ENCODE measurements at regions not wholly inside any gene's neighbourhood (a gene's known extent, or its start where the extent isn't known, plus 50 kb on each side); places are given as distances from the start of the nearest gene placed in this dataset.

DNA sequence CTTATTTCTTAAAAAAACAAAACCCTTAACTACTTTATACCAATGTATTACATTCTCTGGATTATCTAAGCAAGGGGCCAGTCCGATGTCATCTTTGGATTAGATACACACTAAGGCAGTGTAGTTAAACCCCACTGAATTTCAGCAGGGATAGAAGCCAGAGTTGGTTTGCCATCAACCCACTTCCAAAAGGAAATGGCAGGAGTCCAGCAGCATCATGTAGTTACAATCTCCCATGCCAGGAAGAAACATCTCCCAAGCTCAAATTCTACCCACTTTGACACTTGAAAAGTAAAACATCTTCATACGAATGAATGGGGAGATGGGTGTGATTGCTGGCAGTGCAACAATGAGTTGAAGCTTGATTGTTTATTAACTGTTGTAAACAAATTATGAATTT, 203.5 kb upstream of the PLXNC1 start:
- no peaks in the 10 kb centered on the region for H3K27me3 Mint-ChIP-seq (ENCODE audit: insufficient read depth, unreplicated experiment)
- no peak overlapping the region for H3K27ac Mint-ChIP-seq (ENCODE audit: low read depth, unreplicated experiment)
- peaks cover 35% of the 10 kb centered on the region for H3K4me1 Mint-ChIP-seq (ENCODE audit: insufficient read depth, unreplicated experiment)
- no peaks in the 10 kb centered on the region for H3K36me3 Mint-ChIP-seq (ENCODE audit: insufficient read depth, unreplicated experiment)
- no TSS peak for BruUV-seq (replicated peaks)
- CTCF ChIA-PET: interaction anchor here (0.5 to 1.2 kb wide), 5 partner anchors 19 to 201 kb away, joined by 3 to 5 read pairs (median 3); no protein-coding TSS in a partner anchor
- DNase-seq (ENCODE audit: unreplicated experiment): no peak
- POLR2A ChIA-PET: no interaction called here
- intact Hi-C loops (cut with micrococcal nuclease): no loop called here
- TF ChIP-seq, protein P1, sequence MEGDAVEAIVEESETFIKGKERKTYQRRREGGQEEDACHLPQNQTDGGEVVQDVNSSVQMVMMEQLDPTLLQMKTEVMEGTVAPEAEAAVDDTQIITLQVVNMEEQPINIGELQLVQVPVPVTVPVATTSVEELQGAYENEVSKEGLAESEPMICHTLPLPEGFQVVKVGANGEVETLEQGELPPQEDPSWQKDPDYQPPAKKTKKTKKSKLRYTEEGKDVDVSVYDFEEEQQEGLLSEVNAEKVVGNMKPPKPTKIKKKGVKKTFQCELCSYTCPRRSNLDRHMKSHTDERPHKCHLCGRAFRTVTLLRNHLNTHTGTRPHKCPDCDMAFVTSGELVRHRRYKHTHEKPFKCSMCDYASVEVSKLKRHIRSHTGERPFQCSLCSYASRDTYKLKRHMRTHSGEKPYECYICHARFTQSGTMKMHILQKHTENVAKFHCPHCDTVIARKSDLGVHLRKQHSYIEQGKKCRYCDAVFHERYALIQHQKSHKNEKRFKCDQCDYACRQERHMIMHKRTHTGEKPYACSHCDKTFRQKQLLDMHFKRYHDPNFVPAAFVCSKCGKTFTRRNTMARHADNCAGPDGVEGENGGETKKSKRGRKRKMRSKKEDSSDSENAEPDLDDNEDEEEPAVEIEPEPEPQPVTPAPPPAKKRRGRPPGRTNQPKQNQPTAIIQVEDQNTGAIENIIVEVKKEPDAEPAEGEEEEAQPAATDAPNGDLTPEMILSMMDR (IDR thresholded peaks at IDR 0.05; ENCODE audit: unreplicated experiment): no peak
- no peak overlapping the region for H3K4me3 Mint-ChIP-seq (ENCODE audit: unreplicated experiment)
- H3K9me3 Mint-ChIP-seq (ENCODE audit: unreplicated experiment): peaks cover 12% of the 10 kb centered on the region

DNA sequence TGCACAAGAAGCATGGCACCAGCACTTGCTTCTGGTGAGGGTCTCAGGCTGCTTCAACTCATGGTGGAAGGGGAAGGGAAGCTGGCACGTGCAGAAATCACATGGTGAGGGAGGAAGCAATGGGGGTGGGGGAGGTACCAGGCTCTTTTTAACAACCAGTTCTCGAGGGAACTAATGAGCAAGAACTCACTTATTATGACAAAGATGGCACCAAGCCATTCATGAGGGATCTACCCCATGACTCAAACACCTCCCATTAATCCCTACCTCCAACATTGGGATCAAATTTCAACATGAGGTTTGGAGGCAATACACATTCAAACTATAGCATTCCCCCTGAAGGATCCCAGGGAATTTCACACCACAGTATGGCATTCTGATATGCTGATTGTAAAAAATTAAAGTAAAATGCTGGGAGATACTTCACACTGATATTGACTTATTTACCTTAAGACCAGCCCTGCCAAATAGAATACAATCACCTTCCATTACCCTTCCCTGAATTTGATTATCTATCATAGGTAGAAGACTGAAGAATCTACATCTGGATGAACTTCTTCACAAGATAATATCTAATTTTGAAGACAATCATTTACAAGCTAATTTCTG, 201.7 kb upstream of the PLXNC1 start:
- intact Hi-C loops (cut with micrococcal nuclease): no loop called here
- TF ChIP-seq, protein P1 (IDR thresholded peaks at IDR 0.05; ENCODE audit: unreplicated experiment): no peak
- H3K4me1 Mint-ChIP-seq (ENCODE audit: insufficient read depth, unreplicated experiment): peaks cover 35% of the 10 kb centered on the region
- H3K36me3 Mint-ChIP-seq (ENCODE audit: insufficient read depth, unreplicated experiment): no peaks in the 10 kb centered on the region
- H3K27me3 Mint-ChIP-seq (ENCODE audit: insufficient read depth, unreplicated experiment): no peaks in the 10 kb centered on the region
- no peak overlapping the region for H3K4me3 Mint-ChIP-seq (ENCODE audit: unreplicated experiment)
- H3K27ac Mint-ChIP-seq (ENCODE audit: low read depth, unreplicated experiment): no peak overlapping the region
- ChIA-PET CTCF (interaction anchor here (1.4 kb wide), 1 partner anchor 13 kb away, joined by 3 read pairs; no protein-coding TSS in a partner anchor), POLR2A (interaction anchor here (1.0 kb wide), 1 partner anchor 512 kb away, joined by 3 read pairs; no protein-coding TSS in a partner anchor)
- peak; percentile 78 for DNase-seq (ENCODE audit: unreplicated experiment)
- no TSS peak for BruUV-seq (replicated peaks)
- H3K9me3 Mint-ChIP-seq (ENCODE audit: unreplicated experiment): peaks cover 7% of the 10 kb centered on the region

DNA sequence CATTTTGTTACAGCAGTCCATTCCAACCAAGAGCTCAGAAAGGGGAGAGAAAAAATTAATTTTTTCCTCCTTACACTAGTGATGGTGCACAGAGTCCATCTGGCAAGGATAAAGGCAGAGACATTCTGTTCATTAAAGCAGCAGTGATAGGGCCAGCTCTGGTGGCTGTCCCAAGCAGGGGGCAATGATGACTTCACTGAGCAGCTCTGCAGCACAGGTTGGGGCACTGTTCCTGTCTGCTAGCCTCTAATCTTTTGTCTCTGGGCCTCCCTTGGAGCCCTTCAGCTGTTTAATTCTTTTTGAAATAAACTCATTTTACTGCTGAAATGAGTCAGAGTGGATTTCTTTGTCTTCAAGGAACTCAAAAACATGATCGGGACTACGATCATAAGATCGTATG, 200.9 kb upstream of the PLXNC1 start:
- H3K4me1 Mint-ChIP-seq (ENCODE audit: insufficient read depth, unreplicated experiment): peaks cover 35% of the 10 kb centered on the region
- ChIA-PET POLR2A (interaction anchor here (1.0 kb wide), 1 partner anchor 512 kb away, joined by 3 read pairs; no protein-coding TSS in a partner anchor), CTCF (interaction anchor here (0.6 to 1.4 kb wide), 3 partner anchors 14 to 274 kb away, joined by 3 to 4 read pairs (median 3); no protein-coding TSS in a partner anchor)
- intact Hi-C loops (cut with micrococcal nuclease): no loop called here
- H3K27ac Mint-ChIP-seq (ENCODE audit: low read depth, unreplicated experiment): no peak overlapping the region
- DNase-seq (ENCODE audit: unreplicated experiment): no peak
- BruUV-seq (replicated peaks): no TSS peak
- H3K27me3 Mint-ChIP-seq (ENCODE audit: insufficient read depth, unreplicated experiment): no peaks in the 10 kb centered on the region
- peaks cover 7% of the 10 kb centered on the region for H3K9me3 Mint-ChIP-seq (ENCODE audit: unreplicated experiment)
- TF ChIP-seq, protein P1 (IDR thresholded peaks at IDR 0.05; ENCODE audit: unreplicated experiment): no peak
- no peak overlapping the region for H3K4me3 Mint-ChIP-seq (ENCODE audit: unreplicated experiment)
- no peaks in the 10 kb centered on the region for H3K36me3 Mint-ChIP-seq (ENCODE audit: insufficient read depth, unreplicated experiment)

DNA sequence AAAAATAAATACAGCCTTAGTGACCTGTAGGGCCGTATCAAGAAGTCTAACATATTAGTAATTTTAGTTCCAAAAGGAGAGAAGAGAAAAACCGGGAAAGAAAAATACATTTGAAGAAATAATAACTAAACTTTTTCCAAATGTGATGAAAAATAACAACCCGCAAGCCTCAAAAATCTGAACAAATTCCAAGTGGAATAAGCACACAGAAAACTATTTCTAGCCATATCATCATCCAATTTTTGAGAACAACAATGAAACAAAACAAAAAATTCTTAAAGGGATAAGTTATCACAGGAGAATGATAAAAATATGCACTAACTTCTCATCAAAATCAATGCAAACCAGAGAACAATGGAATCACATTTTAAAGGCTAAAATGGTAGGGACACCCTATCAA, 198.1 kb upstream of the PLXNC1 start:
- no peak overlapping the region for H3K27ac Mint-ChIP-seq (ENCODE audit: low read depth, unreplicated experiment)
- no peaks in the 10 kb centered on the region for H3K36me3 Mint-ChIP-seq (ENCODE audit: insufficient read depth, unreplicated experiment)
- H3K4me1 Mint-ChIP-seq (ENCODE audit: insufficient read depth, unreplicated experiment): peaks cover 17% of the 10 kb centered on the region
- H3K27me3 Mint-ChIP-seq (ENCODE audit: insufficient read depth, unreplicated experiment): no peaks in the 10 kb centered on the region
- H3K4me3 Mint-ChIP-seq (ENCODE audit: unreplicated experiment): no peak overlapping the region
- intact Hi-C loops (cut with micrococcal nuclease): no loop called here
- DNase-seq (ENCODE audit: unreplicated experiment): no peak
- ChIA-PET POLR2A (no interaction called here), CTCF (no interaction called here)
- no TSS peak for BruUV-seq (replicated peaks)
- TF ChIP-seq, protein P1 (IDR thresholded peaks at IDR 0.05; ENCODE audit: unreplicated experiment): no peak
- H3K9me3 Mint-ChIP-seq (ENCODE audit: unreplicated experiment): peaks cover 12% of the 10 kb centered on the region

All from MCF 10A (cell line).